H1 (cell line): ENCODE measurements at regions not wholly inside any gene's neighbourhood (a gene's known extent, or its start where the extent isn't known, plus 50 kb on each side); places are given as distances from the start of the nearest gene placed in this dataset.

Experiments used
- JUN ChIP-seq: IDR thresholded peaks from 2 replicates; pipeline ENCODE4 v1.6.1; 2011; ENCODE audit warnings: low read depth, mild to moderate bottlenecking, improper control_type of control experiment, low read length
- POLR2A ChIP-seq, 2 experiments: IDR thresholded peaks; 1 replicate in 1 of 2; 2 replicates in 1 of 2; pipeline ENCODE4 v1.6.1; 2011; ENCODE audit warnings: low read depth in 2 of 2, low read length in 2 of 2, mild to moderate bottlenecking in 2 of 2; ENCODE audit errors: control extremely low read depth in 1 of 2
- TF ChIP-seq, protein P1 (sequence below), 3 experiments: IDR thresholded peaks; 1 replicate in 2 of 3; 2 replicates in 1 of 3; pipeline versions ENCODE4 v1.5.1 to v1.6.1; 2011; ENCODE audit warnings: low read length in 3 of 3, mild to moderate bottlenecking in 3 of 3, inconsistent platforms in 2 of 3, low read depth in 1 of 3, moderate library complexity in 1 of 3; ENCODE audit not compliant: insufficient read depth in 1 of 3; ENCODE audit errors: control extremely low read depth in 1 of 3
- TF ChIP-seq, protein P2 (sequence below): IDR thresholded peaks from 2 replicates; pipeline ENCODE4 v1.6.1; 2011; ENCODE audit warnings: low read depth, mild to moderate bottlenecking, low read length; ENCODE audit not compliant: insufficient read depth

DNA sequence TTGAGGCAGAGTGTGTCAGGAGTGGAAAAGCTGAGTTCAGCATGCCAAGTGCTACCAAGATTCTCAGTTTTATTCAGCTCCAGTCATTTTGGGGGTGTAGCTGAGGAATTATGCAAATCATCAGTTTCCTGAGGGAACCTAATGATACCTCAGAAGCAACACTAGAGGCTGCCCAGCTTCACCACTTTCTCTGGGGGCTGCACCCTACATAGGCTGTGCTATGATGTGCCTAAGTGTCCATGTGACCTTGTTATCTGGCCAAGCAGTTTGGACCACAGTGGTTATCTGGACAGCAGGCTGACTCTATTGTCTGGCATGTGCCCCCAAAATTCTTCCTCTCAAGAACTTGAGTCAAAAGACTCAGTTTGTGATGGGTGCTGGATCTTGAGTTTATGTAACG is 374.6 kb upstream of the SYNCRIP start:
- TF ChIP-seq, protein P1, sequence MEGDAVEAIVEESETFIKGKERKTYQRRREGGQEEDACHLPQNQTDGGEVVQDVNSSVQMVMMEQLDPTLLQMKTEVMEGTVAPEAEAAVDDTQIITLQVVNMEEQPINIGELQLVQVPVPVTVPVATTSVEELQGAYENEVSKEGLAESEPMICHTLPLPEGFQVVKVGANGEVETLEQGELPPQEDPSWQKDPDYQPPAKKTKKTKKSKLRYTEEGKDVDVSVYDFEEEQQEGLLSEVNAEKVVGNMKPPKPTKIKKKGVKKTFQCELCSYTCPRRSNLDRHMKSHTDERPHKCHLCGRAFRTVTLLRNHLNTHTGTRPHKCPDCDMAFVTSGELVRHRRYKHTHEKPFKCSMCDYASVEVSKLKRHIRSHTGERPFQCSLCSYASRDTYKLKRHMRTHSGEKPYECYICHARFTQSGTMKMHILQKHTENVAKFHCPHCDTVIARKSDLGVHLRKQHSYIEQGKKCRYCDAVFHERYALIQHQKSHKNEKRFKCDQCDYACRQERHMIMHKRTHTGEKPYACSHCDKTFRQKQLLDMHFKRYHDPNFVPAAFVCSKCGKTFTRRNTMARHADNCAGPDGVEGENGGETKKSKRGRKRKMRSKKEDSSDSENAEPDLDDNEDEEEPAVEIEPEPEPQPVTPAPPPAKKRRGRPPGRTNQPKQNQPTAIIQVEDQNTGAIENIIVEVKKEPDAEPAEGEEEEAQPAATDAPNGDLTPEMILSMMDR (IDR thresholded peaks at IDR 0.05; ENCODE audit: control extremely low read depth in 1 of 3, insufficient read depth in 1 of 3, low read depth in 1 of 3, low read length in 3 of 3): no peak
- TF ChIP-seq, protein P2, sequence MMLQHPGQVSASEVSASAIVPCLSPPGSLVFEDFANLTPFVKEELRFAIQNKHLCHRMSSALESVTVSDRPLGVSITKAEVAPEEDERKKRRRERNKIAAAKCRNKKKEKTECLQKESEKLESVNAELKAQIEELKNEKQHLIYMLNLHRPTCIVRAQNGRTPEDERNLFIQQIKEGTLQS: no peak
- TF ChIP-seq POLR2A (IDR thresholded peaks at IDR 0.05; ENCODE audit: control extremely low read depth in 1 of 2, low read depth in 2 of 2, low read length in 2 of 2) (no peak), JUN (no peak)
